ENCODE measurements at regions not wholly inside any gene's neighbourhood (a gene's known extent, or its start where the extent isn't known, plus 50 kb on each side); places are given as distances from the start of the nearest gene placed in this dataset.

DNA sequence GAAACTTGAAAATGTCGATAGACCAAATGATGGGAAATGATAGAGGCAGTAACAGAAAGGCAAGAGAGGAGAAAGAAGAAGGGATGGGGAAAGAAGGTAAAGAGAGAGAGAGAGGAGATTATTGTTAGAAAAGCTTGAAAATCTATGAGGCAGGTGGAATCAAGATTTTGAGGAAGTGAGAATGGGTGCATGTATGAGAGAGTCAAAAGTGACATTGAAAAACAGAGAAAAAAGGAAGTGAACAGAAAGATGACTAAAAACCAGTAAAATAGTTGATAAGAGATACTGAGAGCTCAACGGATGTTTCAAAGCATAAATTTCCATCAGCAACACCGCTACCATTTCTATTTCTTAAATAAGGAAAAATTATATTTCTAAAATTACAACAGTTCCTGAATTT lies 327.4 kb upstream of the CWC22 start:
- TF ChIP-seq, protein P1, sequence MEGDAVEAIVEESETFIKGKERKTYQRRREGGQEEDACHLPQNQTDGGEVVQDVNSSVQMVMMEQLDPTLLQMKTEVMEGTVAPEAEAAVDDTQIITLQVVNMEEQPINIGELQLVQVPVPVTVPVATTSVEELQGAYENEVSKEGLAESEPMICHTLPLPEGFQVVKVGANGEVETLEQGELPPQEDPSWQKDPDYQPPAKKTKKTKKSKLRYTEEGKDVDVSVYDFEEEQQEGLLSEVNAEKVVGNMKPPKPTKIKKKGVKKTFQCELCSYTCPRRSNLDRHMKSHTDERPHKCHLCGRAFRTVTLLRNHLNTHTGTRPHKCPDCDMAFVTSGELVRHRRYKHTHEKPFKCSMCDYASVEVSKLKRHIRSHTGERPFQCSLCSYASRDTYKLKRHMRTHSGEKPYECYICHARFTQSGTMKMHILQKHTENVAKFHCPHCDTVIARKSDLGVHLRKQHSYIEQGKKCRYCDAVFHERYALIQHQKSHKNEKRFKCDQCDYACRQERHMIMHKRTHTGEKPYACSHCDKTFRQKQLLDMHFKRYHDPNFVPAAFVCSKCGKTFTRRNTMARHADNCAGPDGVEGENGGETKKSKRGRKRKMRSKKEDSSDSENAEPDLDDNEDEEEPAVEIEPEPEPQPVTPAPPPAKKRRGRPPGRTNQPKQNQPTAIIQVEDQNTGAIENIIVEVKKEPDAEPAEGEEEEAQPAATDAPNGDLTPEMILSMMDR (conservative IDR thresholded peaks at IDR 0.05), result no peak
- TF ChIP-seq ZFX (IDR thresholded peaks at IDR 0.05), result no peak

Measured in C4-2B (cell line).